Cardiac fibroblast (primary cell): ENCODE measurements at regions not wholly inside any gene's neighbourhood (a gene's known extent, or its start where the extent isn't known, plus 50 kb on each side); places are given as distances from the start of the nearest gene placed in this dataset.

Source experiments
- DNase-seq, 2 donors: peaks; one replicate each; pipeline versions ENCODE4 v3.0.0 to v3.0.0-alpha.2; 2010; ENCODE audit warnings: low read depth in 2 of 2
- H3K4me3 ChIP-seq, 2 donors: replicated peaks in 1 of 2; 1 replicate in 1 of 2; 2 replicates in 1 of 2; pipeline ENCODE4 v1.5.1; 2011; ENCODE audit warnings: low read depth in 2 of 2, low read length in 2 of 2, mild to moderate bottlenecking in 2 of 2, moderate library complexity in 1 of 2
- TF ChIP-seq, protein P1 (sequence below): IDR thresholded peaks from one replicate; pipeline ENCODE4 v1.5.1; 2011; ENCODE audit warnings: low read depth, mild to moderate bottlenecking, low read length, inconsistent platforms

DNA sequence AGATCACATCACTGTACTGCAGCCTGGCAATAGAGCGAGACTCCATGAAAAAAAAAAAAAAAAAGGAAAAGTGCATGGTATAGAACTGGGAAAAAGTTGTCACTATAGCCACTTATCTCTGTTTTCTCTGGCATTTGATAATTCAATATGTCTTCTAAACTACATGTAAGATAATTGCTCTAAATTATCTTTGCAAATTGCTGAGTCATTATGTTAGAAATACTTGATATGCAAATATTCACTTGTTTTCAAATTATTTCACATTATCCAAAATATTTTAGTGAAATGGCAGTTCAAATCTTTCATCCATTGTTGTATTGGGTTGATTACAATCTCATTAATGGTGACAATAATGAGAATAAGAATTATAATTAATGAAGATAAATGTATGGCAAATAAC, 1455.1 kb downstream of the KCNT2 start:
- TF ChIP-seq, protein P1, sequence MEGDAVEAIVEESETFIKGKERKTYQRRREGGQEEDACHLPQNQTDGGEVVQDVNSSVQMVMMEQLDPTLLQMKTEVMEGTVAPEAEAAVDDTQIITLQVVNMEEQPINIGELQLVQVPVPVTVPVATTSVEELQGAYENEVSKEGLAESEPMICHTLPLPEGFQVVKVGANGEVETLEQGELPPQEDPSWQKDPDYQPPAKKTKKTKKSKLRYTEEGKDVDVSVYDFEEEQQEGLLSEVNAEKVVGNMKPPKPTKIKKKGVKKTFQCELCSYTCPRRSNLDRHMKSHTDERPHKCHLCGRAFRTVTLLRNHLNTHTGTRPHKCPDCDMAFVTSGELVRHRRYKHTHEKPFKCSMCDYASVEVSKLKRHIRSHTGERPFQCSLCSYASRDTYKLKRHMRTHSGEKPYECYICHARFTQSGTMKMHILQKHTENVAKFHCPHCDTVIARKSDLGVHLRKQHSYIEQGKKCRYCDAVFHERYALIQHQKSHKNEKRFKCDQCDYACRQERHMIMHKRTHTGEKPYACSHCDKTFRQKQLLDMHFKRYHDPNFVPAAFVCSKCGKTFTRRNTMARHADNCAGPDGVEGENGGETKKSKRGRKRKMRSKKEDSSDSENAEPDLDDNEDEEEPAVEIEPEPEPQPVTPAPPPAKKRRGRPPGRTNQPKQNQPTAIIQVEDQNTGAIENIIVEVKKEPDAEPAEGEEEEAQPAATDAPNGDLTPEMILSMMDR = no peak
- no peak overlapping the region for H3K4me3 ChIP-seq
- no peak for DNase-seq

DNA sequence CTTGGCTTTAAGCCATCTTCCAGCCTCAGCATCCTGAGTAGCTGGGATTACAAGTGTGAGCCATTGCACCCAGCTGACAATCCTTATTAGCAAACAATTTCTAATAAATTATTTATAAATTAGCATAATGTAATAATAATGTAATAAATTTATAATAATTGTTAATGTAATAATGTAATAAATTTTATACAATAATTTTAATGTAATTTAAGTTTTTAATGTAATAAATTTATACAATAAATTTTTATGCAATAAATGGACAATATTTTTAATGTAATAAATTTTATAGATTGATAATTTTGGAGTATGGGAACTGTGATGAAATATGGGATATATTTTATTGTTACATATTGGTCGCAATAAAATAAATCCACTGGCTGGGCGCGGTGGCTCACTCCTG, 1457.5 kb downstream of the KCNT2 start:
- no peak overlapping the region for H3K4me3 ChIP-seq
- DNase-seq = no peak
- TF ChIP-seq, protein P1 = no peak

DNA sequence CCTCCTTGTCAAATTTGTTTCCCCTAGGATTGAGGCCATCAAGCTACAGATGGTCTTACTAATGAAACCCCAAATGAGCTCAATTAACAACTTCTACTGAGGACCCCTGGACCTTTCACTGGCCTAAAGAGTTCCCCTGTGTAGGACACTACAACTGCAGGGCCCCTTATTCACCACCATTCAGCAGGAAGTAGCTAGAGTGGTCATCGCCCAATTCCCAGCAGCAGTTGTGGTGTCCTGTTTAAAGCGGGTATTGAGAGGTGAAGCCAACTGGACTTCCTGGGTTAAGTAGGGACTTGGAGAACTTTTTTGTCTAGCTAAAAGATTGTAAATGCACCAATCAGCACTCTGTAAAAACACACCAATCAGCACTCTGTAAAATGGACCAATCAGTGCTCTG, 1466.9 kb downstream of the KCNT2 start:
- TF ChIP-seq, protein P1 = no peak
- H3K4me3 ChIP-seq = no peak overlapping the region
- DNase-seq = no peak

DNA sequence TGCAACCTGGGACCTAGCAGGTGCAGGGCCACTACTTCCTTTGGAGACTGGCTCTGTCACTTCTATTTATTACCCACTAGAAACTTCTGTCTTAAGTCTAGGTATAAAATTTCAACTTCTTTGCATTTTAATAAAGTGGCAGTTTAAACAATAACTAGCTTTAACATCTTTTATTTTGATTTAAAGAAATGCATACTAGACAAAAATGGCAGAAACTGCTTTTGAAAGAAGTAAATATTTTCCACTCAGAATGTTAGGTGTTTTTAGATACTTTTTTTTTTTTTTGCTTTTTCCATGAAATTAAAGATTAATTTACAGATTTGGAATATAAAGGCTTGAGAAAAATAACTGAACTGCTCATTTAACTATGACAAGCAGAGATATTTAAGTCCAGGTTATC, 1477.6 kb downstream of the KCNT2 start:
- H3K4me3 ChIP-seq = no peak overlapping the region
- TF ChIP-seq, protein P1 = no peak

DNA sequence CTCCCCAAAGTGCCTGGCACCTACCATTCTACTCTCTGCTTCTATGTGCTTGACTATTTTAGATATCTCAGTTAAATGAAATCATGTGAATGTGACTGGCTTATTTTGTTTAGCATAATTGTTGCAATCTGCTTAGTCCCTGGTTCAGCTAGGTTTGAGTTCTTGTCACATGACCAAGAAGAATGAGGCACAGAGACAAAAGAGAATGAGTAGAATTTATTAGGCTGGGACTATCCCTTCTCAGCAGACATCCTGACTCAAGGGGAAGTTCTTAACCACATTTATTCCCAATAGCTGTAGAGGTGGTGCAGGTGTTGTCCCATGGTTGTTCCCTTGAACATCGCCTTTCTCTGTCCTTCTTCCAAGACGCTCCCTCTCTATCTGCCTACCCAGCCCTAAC, 1485.7 kb downstream of the KCNT2 start:
- TF ChIP-seq, protein P1 = no peak
- no peak overlapping the region for H3K4me3 ChIP-seq
- DNase-seq = no peak

More for the DNA sequence above, 1477.6 kb downstream of the KCNT2 start:
- DNase-seq = no peak

DNA sequence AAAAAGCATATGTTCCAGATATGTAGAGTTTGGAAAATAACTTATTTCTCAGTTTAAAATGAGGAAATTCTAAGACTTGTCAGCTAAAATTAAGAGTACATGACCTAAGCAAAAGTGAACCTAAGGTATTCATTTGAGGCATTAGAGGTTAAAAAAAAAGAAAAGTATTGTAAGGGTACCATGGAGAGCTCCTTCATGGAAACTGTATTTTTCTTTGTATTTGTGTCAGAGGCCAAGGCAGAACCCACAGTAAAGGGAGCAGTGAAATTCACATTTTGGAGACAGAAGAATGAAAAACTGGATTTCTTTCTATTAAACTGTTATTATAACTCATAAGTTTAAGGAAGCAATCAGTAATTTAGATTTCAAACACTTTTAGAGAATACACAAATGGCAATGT, 1494.8 kb downstream of the KCNT2 start:
- TF ChIP-seq, protein P1 = no peak
- DNase-seq = no peak
- no peak overlapping the region for H3K4me3 ChIP-seq

DNA sequence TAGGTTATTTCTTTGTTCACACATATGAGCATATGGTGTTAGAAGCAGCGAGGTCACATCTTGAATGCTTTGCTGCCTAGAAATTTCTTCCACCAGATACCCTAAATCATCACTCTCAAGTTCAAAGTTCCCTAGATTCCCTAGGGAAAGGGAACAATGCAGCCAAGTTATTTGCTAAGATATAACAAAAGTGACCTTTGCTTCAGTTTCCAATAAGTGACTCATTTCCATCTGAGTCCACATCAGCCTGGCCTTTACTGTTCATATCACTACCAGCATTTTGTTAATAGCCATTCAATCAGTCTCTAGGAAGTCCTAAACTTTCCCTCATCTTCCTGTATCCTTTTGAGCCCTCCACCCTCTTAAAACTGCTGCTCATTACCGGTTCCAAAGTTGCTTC, 1502.5 kb downstream of the KCNT2 start:
- no peak for DNase-seq
- no peak overlapping the region for H3K4me3 ChIP-seq
- TF ChIP-seq, protein P1 = no peak
